Nucleus accumbens (tissue), 56 donors: ENCODE measurements at regions not wholly inside any gene's neighbourhood (a gene's known extent, or its start where the extent isn't known, plus 50 kb on each side); places are given as distances from the start of the nearest gene placed in this dataset.
"Not testable (repeated sequence)": the region's sequence is repeated elsewhere in the genome, so short reads cannot be mapped to it uniquely, and the experiment has no call there.

Source experiments
- DNase-seq, 56 donors: peaks; one replicate each; lab custom pipeline; 2025; lab: John Stamatoyannopoulos, UW

DNA sequence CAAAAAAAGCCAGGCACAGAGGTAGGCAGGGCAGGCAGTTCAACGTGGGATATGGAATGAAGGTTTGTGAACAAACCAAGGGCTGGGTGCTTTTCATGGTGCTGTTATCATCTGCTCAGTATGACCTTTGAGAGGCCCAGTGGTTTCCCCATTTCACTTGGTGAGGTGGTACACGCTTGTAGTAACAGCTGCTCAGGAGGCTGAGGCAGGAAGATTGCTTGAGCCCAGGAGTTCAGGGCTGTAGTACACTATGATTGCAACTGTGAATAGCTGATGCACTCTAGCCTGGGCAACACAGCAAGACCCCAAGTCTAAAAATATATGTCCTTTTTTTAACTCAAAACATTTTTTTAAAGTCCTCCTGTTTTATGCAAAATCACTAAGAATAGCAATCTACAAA is 174.8 kb downstream of the ENC1 start:
- DNase-seq, result no peak

DNA sequence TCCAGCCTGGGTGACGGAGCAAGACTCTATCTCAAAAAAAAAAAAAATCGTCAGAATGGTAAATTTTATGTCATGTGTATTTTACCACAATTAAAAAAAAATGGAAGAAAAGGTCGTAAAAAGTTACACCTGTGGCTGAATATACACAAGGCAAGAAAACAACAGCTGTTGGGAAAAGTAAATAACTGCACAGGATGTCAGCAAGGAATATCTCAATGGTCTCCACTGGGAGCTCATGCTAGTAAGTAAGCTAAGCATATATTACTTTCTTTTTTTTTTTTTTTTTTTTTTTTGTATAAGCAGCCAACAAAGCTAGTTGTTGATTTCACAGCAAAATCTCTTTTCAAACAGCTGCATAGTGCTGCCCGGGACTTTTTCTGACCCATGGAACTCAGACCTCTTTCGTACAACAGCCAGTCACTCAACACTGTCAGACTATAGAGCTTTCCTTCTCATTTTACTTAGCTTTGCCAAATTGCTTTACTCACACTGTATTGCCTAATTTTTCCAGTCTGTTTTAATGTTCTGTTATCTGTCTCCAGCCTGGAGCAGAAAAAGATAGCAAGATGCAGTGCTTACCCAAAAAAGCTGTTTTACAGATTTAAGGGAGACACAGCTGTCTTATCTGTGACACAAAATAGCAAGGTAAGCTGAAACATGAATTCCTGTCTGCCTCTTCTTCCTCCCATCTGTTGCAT is 175.9 kb downstream of the ENC1 start:
- no peak for DNase-seq

DNA sequence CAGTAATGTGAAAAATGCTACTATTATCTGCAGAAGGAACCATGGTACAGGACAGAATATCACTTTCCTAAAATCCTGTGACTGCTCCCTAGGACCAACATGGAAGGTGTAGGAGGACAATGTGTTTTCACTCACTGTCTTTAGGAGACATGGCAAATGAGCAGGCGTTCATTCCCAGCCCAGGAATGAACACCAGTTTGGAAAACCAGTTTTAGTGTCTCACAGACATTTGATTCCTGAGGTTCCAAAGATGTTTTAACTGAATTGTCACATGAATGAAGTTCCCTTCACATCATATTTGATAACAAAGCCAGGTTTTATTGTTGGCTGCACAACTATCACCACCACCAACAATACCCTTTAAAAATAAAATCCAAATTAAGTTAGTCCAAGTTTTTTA is 178.2 kb downstream of the ENC1 start:
- DNase-seq, result no peak

DNA sequence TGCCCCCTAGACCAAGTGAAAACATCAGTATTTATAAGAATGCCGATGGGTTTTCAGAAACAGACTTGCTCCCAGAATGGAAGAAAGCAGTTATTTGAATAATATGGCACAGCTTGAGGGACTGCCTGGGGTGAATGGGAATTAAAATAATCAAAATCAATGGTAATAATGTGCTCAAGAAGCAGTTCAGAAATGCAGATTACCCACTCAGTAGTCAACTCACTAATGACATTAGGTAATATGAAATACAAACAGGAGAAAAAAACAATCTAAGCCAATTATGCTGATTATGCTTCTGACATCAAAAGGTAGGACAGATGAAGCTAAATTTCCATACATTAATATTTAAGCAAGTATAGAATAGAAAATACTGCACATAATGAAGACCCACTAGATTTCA is 179.3 kb downstream of the ENC1 start:
- DNase-seq, result no peak

DNA sequence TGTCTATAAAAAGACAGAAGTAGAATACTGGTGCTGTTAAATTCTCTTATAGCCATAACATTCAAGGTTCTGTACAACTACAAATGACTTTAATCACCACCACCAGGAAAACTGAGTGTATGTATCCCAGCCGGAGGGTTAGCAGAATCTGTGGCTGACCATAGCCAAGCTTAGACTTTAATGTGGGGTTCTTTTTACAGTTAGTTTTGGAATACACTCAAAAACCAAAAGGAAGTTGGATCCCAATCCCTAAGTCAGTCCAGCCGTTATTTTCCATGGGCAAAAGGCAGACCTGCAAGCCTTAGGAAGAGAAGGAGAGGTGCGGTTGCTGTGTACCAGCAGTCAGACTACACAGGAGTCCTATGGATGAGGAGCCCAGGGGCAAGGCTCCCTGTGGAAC is 179.8 kb downstream of the ENC1 start:
- no peak for DNase-seq

DNA sequence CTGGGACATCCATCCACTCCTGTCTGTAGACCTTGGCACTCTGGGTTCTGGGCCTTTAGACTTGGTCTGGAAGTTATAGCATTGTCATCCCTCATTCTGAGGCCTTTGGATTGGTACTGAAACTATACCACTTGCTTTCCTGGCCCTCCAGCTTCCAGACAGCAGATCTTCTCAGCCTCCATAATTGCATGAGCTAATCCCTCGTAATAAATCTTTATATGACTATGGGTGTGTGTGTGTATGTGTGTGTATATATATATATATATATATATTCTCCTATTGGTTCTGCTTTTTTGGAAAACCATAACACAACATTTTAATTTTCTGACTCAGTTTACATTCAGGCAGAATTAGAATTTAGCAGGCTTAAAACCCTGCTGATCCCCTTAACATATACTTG is 180.5 kb downstream of the ENC1 start:
- DNase-seq, result no peak

DNA sequence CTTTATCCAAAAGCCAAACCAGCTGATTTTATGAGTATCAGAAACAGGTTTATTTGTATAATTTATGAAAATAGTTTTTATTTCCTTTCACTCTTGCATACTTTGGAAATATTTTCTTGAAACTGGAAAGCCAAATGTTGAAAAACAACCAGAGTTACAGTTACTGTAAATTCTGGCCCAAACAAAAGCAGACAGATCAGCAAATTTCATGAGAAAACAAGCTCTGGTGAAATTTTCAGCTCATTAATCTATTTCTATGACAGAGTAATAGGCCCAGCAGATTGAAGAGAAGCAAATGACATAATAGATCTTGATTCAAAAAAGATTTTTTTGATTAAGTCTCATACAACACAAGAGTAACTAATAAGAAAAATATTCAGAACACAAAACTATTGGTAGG is 182.7 kb downstream of the ENC1 start:
- no peak for DNase-seq

DNA sequence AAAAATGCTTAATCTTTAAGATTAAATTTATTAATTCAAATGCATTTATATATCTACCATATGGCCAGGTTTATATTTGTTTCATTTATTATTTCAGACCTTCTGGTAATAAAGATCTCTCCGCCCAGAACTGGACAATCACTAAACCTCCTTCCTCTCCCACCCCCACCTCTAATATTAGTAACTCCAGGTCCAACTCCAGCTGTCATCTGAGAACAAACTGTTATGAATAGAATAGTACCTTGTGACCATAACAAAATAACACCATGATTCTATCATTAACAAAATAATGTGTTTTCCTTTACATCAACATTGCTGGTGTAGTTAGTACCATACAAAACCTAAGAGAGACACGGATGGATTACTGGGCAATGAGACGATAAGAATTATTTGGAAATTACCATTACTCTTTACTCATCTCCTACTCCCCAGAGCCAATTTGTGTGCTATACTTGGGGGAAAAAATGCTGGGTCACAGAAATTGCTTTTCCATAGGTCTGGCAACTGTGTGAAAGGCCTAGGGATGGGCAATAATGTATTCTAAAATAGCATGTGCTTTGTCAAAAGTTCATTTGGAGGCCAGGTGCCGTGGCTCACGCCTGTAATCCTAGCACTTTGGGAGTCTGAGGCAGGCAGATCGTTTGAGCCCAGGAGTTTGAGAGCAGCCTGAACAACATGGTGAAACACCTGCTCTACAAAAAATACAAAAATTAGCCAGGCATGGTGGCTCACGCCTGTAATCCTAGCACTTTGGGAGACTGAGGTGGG is 186.1 kb downstream of the ENC1 start:
- DNase-seq, result no peak

DNA sequence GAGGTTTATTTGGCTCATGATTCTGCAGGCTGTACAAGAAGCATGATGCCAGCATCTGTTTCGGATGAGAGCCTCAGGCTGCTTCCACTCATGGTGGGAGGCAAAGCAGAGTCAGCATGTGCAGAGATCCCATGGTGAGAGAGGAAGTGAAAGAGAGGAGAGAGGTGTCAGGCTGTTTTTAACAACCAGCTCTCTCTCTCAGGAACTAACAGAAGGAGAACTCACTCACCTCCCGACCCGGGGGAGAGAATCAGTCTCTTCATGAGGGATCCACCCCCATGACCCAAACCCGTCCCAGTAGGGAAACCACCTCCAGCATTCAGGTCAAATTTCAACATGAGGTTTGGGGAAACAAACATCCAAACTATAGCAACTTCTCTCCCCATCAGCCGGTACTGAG is 187.7 kb downstream of the ENC1 start:
- DNase-seq, result no peak

DNA sequence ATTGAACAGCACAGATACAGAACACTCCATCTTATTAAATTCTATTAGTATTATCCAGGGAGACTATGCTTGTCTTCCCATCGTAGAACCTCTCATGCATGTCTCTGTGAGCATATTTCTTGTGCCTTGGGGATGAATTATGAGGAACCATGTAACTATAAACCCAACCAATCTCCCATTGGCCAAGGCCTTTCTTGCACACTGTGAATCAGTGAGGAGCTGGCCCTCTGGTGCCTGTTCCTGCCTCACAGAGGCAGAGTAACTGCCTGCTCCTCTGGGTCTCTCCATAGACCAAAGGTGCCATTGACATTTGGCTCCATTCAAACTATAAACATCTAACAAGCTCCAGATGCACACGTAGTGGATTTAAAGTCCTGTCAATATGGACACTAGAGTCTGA is 190.4 kb downstream of the ENC1 start:
- DNase-seq, result no peak

DNA sequence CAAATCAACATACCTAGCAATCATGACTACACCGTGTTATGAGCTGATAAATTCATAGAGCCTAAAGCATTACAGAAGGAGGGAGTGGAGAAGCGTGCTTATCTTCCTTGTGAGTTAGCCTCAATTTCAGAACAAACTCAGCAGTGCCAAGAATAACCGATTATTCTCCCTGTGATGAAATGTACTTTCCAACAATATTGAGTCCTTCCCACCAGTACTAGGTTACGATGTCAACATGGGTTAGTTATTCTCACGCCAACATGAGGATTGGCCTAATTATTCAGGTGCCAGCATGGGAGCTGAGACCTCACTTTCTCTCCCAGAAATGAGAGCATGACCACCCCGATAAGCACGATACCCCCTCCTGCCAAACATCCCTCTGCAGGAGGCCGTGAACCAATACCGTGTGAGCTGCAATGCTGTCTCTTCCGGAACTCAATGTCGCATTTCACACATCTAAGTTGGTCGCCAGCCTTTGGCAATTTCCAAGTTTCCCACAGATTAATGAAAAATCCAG is 193.7 kb downstream of the ENC1 start:
- DNase-seq, result no peak

DNA sequence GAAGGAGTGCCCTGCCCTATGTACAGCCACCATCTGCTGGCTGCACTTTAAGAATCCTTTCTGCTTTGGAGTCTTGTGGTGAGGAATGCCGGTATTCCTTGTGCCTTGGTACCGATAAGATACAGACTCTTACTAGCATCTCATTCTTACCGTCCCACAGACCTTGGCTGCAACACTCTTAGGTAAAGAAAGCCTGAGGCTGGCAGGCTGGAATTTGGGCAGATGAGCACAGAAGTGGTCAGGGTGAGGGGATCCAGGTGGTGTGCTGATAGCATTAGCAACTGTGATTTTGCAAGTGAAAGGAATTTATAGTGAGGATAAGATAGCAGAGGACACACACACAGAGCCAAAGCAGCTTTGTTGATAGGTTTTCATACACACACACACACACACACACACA is 198.1 kb downstream of the ENC1 start:
- DNase-seq, result no peak

DNA sequence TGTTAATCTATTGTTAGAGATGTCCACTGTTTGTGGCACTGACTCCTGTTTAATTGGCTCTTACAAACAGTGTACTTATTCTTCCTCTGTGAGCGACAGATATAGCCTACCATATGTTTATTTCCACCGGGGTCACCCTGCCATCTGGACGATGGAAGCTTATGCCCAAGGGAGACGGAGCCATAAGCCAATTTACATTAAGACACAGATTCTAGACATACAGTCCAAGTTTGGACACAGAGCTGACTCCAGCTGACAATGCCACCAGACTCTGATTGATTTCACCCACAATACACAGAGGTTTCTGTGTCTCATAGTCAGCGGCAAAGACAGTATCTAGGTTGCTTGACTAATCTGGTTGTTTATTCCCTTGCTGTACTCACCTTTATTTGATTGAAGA is 198.9 kb downstream of the ENC1 start:
- no peak for DNase-seq

DNA sequence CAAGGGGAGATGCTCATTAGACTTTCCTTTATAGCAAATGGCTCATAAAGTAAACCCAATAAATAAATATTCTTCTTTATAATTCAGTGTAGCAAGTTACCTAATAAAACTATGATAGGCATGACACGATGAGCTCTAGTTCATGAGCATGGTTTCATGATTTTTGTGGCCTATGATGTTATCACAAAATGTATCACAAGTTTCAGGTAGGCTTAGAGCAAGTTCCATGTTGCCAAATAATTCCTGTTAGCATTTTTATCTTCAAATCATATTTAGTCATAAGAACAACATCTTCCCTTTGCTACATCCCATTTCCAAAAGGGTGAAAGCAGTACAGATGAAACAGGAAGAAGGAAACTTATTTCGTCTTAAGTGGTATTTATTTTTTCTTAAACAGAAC is 200.2 kb downstream of the ENC1 start:
- DNase-seq, result no peak

DNA sequence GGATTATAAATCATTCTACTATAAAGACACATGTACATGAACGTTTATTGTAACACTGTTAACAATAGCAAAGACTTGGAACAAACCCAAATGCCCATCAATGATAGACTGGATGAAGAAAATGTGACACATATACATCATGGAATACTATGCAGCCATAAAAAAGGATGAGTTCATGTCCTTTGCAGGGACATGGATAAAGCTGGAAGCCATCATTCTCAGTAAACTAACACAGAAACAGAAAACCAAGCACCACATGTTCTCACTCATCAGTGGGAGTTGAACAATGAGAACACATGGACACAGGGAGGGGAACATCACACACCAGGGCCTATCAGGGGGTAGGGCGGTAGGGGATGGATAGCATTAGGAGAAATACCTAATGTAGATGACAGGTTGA is 202.7 kb downstream of the ENC1 start:
- DNase-seq, result not testable (repeated sequence)

DNA sequence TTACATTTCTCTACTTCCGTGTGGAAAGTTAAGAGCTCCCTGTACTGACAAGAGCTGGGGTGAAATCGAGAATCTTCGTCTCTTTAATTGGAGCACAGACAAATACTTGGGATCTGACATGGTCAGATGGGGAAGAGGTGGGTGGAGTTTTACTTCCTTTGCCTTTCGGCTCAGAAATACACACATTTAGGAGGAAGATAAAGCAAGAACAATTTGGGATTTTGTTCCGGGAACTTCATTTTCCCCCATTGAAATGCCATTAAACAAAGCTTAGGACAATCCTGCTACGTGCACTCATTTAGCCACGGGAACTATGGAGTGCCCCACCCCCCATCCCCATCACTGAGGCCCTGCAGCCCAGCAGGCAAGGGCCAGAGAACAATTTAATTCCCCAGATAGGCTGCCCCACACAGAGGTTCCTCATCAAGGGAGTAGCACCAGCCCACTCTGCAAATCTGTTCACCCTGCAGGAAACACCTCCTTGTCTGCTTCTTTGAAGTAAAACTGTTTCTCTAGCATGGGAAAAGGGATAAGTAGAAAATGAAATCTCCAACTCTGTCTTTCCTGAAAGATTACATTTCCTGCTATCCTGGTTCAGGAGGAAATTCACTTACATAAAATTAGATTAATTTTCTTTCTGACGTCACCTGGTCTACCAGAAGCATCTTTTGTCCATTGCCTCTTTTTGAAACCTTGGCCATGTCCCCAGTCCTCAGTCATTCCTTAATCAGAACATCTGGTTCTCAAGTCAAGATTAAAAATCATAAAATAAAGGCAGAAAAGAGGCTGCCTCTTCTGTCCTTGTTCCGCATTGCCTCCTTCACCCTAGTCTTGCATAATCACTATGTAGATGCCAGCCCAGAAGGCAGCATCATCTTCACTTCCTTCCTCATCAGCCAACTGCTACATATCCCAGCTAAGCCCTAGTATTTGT is 206.4 kb downstream of the ENC1 start:
- DNase-seq, result no peak

DNA sequence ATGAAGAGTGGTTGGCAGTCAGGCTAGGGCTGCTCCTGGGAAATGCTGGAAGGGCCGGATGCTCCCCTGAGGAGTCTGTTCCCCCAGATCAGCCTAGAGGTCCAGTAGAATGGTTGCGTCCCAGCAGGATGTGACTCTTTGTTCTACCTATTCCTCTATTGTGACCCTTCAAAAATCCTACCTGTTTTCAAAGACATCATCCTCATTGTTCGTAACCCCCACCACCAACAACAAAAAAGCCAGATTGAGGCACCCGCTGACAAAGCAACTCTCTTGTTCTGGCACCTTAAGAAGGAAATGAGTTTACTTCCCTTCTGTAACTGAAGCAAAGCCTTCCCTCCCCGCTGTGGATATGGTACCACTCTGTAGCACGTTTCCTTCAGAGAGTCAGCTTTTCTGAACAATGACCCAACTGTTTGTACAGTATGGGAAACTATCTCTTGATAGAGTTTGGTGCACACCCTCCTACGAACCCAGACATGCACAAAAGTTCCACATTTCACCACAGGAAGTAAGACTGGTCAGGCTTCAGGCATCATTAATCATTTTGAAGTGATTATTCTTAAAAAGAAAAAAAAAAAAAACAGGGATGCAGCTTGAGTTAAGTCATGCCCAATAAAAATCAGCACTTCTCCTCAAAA is 207.2 kb downstream of the ENC1 start:
- no peak for DNase-seq

DNA sequence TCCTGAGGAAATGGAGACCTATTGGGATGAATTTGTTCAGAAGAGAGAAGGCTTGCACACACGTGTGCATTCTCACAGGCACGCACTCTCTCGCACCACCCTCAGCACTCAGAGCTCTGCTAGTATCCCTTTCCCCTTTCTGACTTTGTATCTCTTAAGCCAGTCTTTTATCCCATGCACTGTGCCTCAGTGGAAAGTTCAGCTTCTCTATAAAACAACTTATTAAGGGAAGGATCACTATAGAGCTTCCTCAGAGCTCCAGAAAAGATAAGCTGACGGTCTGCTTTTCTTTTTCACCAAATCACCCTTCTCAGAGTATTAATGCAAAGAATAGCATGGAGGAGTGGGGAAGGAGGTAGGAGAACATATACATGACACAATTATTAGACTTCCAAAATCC is 207.8 kb downstream of the ENC1 start:
- no peak for DNase-seq

DNA sequence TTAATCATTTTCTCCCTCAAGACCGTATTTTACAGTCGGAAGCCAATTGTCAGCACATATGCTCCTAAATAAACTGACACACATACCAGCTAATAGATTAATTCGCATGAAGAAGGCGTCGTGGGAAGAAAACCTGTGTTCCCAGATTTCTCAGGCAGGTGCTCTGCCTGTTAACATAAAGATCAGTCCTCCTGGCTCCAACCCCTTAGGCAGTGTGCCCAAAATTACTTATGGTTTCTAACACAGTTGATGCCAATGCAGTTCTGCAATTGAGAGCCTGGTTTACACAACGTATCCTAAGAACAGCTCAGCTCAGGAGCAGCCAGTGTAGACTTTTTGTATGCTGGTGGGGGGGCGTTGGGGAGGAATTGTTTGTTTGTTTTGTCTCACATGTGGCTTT is 208.3 kb downstream of the ENC1 start:
- DNase-seq, result no peak

DNA sequence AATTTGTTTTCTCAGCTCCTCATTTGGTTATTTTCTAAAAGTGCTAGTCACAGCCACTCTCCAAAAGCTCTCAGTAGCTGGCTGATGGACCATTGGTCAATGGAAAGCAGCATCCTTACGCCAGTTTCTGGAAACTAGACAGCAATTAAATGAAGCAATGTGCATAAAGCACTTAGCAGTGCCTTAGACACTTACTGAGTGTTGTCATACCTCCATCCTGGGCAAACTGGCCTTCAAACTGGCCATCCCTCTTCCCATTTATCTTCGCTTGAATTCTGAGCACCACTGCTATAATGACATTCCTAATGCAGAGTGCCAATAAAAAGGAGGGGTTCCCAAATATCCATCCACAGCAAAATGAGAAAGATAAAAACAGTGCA is 209.2 kb downstream of the ENC1 start:
- no peak for DNase-seq
